SK-N-SH (cell line): ENCODE measurements at regions not wholly inside any gene's neighbourhood (a gene's known extent, or its start where the extent isn't known, plus 50 kb on each side); places are given as distances from the start of the nearest gene placed in this dataset.

Experiments used
- CTCF ChIA-PET: fragments of 300-600, 350-600 bp; formaldehyde crosslinking; extraction: SDS; loops from one replicate; lab custom pipeline; 2021; lab: Yijun Ruan, JAX
- POLR2A ChIA-PET: fragments of 350-600 bp; sonication (Branson Sonifier 250); formaldehyde crosslinking; extraction: SDS; loops from one replicate; lab custom pipeline; 2020; ENCODE audit warnings: antibody characterized with exemption, inconsistent platforms; lab: Yijun Ruan, JAX
- DNase-seq: peaks from one replicate; pipeline ENCODE4 v3.0.0; 2012
- H2AFZ ChIP-seq: fragments of 200-600 bp; sonication (generic); 2 replicates; pipeline ENCODE4 v1.8.1; 2016; ENCODE audit warnings: antibody characterized with exemption, mild to moderate bottlenecking, low read depth
- H3F3A ChIP-seq: fragments of 200-600 bp; sonication (generic); replicated peaks from 2 replicates; pipeline ENCODE3; 2016; ENCODE audit warnings: antibody characterized with exemption, mild to moderate bottlenecking; ENCODE audit not compliant: insufficient read depth
- H3K27ac ChIP-seq, 2 experiments: fragments of 200-500 bp in 1 of 2; fragments of 200-600 bp in 1 of 2; sonication (Bioruptor generic) in 1 of 2; sonication (generic), shearing (Covaris generic) in 1 of 2; 2 replicates each; pipeline versions ENCODE4 v1.5.1 to v1.6.1; 2014 to 2016; ENCODE audit warnings: low read depth in 2 of 2, inconsistent platforms in 1 of 2, low read length in 1 of 2, mild to moderate bottlenecking in 1 of 2, mixed read lengths in 1 of 2
- H3K27me3 ChIP-seq: fragments of 200-600 bp; sonication (generic), shearing (Covaris generic); 2 replicates; pipeline ENCODE4 v1.6.1; 2016; ENCODE audit warnings: mixed run types; ENCODE audit not compliant: insufficient read depth
- H3K36me3 ChIP-seq, 2 experiments: fragments of 200-500 bp in 1 of 2; fragments of 200-600 bp in 1 of 2; sonication (Bioruptor generic) in 1 of 2; sonication (generic) in 1 of 2; replicated peaks in 1 of 2; 2 replicates each; pipeline versions ENCODE3 to v1.5.1; 2014 to 2016; ENCODE audit warnings: low read length in 1 of 2, mild to moderate bottlenecking in 1 of 2; ENCODE audit not compliant: insufficient read depth in 2 of 2, control insufficient read depth in 1 of 2
- H3K4me1 ChIP-seq, 2 experiments: fragments of 200-500 bp in 1 of 2; fragments of 200-600 bp in 1 of 2; sonication (Bioruptor generic) in 1 of 2; sonication (generic), shearing (Covaris generic) in 1 of 2; 2 replicates each; pipeline versions ENCODE4 v1.5.1 to v1.6.1; 2014 to 2016; ENCODE audit warnings: low read depth in 1 of 2, low read length in 1 of 2, mixed run types in 1 of 2; ENCODE audit not compliant: insufficient read depth in 2 of 2, control insufficient read depth in 1 of 2
- H3K4me2 ChIP-seq: fragments of 200-600 bp; sonication (generic), shearing (Covaris generic); 2 replicates; pipeline ENCODE4 v1.6.1; 2017; ENCODE audit warnings: mixed run types
- H3K4me3 ChIP-seq, 2 experiments: fragments of 200-500 bp in 1 of 2; fragments of 200-600 bp in 1 of 2; sonication (Bioruptor generic) in 1 of 2; sonication (generic), shearing (Covaris generic) in 1 of 2; 2 replicates each; pipeline versions ENCODE4 v1.5.1 to v1.8.1; 2014 to 2016; ENCODE audit warnings: low read depth in 2 of 2, inconsistent platforms in 1 of 2, low read length in 1 of 2, mild to moderate bottlenecking in 1 of 2, mixed read lengths in 1 of 2, moderate library complexity in 1 of 2
- H3K79me2 ChIP-seq: fragments of 200-600 bp; sonication (generic); 2 replicates; pipeline ENCODE4 v1.8.1; 2017; ENCODE audit warnings: mild to moderate bottlenecking; ENCODE audit not compliant: insufficient read depth
- H3K9ac ChIP-seq: fragments of 200-600 bp; sonication (generic); 2 replicates; pipeline ENCODE4 v1.6.1; 2017; ENCODE audit warnings: mixed run types
- H3K9me2 ChIP-seq: fragments of 200-600 bp; sonication (generic); 2 replicates; pipeline ENCODE4 v1.6.1; 2017; ENCODE audit warnings: mixed run types
- H3K9me3 ChIP-seq: fragments of 200-600 bp; sonication (generic); 2 replicates; pipeline ENCODE4 v1.6.1; 2017; ENCODE audit warnings: mixed run types, mild to moderate bottlenecking, moderate library complexity
- H4K20me1 ChIP-seq: fragments of 200-600 bp; sonication (generic); 2 replicates; pipeline ENCODE4 v1.6.1; 2017; ENCODE audit warnings: mild to moderate bottlenecking, mixed run types; ENCODE audit not compliant: insufficient read depth
- EP300 ChIP-seq, 2 experiments: IDR thresholded peaks; 2 replicates each; pipeline versions ENCODE4 v1.4.0 to v1.6.1; 2012; ENCODE audit warnings: borderline replicate concordance in 1 of 2, low read depth in 1 of 2, low read length in 1 of 2
- FOXJ3 ChIP-seq: sonication (generic); formaldehyde crosslinking; IDR thresholded peaks from 2 replicates; pipeline ENCODE4 v1.5.1; 2020; ENCODE audit warnings: mild to moderate bottlenecking, missing genetic modification reagents
- FOXM1 ChIP-seq: IDR thresholded peaks from 2 replicates; pipeline ENCODE4 v1.4.0; 2012; ENCODE audit warnings: low read depth, mild to moderate bottlenecking
- GATA2 ChIP-seq: sonication (generic); formaldehyde crosslinking; IDR thresholded peaks from 2 replicates; pipeline ENCODE4 v1.5.0; 2020; ENCODE audit warnings: mild to moderate bottlenecking, missing genetic modification reagents
- JUND ChIP-seq: IDR thresholded peaks from 2 replicates; pipeline ENCODE4 v1.4.0; 2012
- MXI1 ChIP-seq: IDR thresholded peaks from 2 replicates; pipeline ENCODE4 v1.6.1; 2012; ENCODE audit warnings: mild to moderate bottlenecking, low read depth, low read length, improper control_type of control experiment
- REST ChIP-seq: IDR thresholded peaks from 2 replicates; pipeline ENCODE4 v1.6.1; 2012; ENCODE audit warnings: mild to moderate bottlenecking, low read depth, low read length, moderate library complexity
- RXRA ChIP-seq: IDR thresholded peaks from 2 replicates; pipeline ENCODE4 v1.4.0; 2012; ENCODE audit warnings: low read depth, mild to moderate bottlenecking, borderline replicate concordance
- TAF1 ChIP-seq: IDR thresholded peaks from 2 replicates; pipeline ENCODE4 v1.6.1; 2012; ENCODE audit warnings: low read depth, mild to moderate bottlenecking, low read length, moderate library complexity, borderline replicate concordance
- TCF12 ChIP-seq: IDR thresholded peaks from 2 replicates; pipeline ENCODE4 v1.4.0; 2012
- USF2 ChIP-seq: fragments of 150-350 bp; IDR thresholded peaks from 2 replicates; pipeline ENCODE4 v1.6.1; 2017; ENCODE audit warnings: antibody characterized with exemption, low read length, low read depth, borderline replicate concordance
- WGBS: methylation state at CpG from one replicate; pipeline ENCODE4 v1.1.6; 2017; ENCODE audit warnings: low lambda C conversion rate; 5-methylcytosine and 5-hydroxymethylcytosine counted together
- TF ChIP-seq, protein P1 (sequence below): fragments of 150-350 bp; IDR thresholded peaks from 2 replicates; pipeline ENCODE4 v1.6.1; 2016; ENCODE audit warnings: mild to moderate bottlenecking, low read depth, low read length
- TF ChIP-seq, protein P2 (sequence below): IDR thresholded peaks from 2 replicates; pipeline ENCODE4 v1.4.0; 2012; ENCODE audit warnings: low read depth, borderline replicate concordance

DNA sequence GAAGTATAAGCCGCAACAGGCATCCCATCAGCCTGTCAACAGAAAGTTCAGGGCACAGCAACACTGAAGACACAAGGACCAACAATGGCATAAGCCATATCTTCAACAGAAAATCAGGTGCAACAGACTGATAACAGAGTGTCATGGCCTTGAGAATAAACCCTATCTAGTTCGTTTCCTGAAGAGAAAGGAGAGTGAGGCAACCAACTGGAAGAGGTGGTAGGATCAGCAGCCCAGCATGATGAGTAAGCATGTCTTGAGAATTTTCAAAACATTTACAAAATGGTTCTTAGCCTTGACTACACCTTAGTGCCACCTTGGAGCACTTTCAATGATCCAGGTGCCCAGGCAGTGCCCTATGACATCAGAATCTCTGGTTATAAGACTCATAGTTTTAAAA is 290.2 kb upstream of the SEMA3C start:
- WGBS: 86% methylated on average over 2 of the region's 2 CpGs
- CTCF ChIA-PET: interaction anchor here (0.9 to 2.0 kb wide), 3 partner anchors 8 to 289 kb away, joined by 3 to 6 read pairs (median 5); no protein-coding TSS in a partner anchor
- H3K27me3 ChIP-seq: no peaks in the 10 kb centered on the region
- no peaks in the 10 kb centered on the region for H3K9me3 ChIP-seq
- H3K27ac ChIP-seq: no peak overlapping the region
- TF ChIP-seq FOXJ3 (CRISPR knock-in tag) (no peak), TAF1 (no peak), TCF12 (no peak), JUND (no peak), USF2 (no peak), MXI1 (no peak), GATA2 (CRISPR knock-in tag) (no peak), EP300 (IDR thresholded peaks at IDR 0.05; ENCODE audit: borderline replicate concordance in 1 of 2, low read depth in 1 of 2, low read length in 1 of 2) (no peak), RXRA (no peak), FOXM1 (no peak), REST (no peak)
- TF ChIP-seq, protein P1, sequence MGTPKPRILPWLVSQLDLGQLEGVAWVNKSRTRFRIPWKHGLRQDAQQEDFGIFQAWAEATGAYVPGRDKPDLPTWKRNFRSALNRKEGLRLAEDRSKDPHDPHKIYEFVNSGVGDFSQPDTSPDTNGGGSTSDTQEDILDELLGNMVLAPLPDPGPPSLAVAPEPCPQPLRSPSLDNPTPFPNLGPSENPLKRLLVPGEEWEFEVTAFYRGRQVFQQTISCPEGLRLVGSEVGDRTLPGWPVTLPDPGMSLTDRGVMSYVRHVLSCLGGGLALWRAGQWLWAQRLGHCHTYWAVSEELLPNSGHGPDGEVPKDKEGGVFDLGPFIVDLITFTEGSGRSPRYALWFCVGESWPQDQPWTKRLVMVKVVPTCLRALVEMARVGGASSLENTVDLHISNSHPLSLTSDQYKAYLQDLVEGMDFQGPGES: no peak
- TF ChIP-seq, protein P2, sequence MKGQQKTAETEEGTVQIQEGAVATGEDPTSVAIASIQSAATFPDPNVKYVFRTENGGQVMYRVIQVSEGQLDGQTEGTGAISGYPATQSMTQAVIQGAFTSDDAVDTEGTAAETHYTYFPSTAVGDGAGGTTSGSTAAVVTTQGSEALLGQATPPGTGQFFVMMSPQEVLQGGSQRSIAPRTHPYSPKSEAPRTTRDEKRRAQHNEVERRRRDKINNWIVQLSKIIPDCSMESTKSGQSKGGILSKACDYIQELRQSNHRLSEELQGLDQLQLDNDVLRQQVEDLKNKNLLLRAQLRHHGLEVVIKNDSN: no peak
- DNase-seq: no peak
- H3K79me2 ChIP-seq: no peaks in the 10 kb centered on the region
- H3K9me2 ChIP-seq: no peaks in the 10 kb centered on the region
- no peaks in the 10 kb centered on the region for H4K20me1 ChIP-seq
- H3F3A ChIP-seq: peaks cover 8% of the 10 kb centered on the region
- no peak overlapping the region for H3K9ac ChIP-seq
- H3K4me1 ChIP-seq: peaks cover 4 to 16% of the 10 kb centered on the region in 2 experiments
- H3K4me3 ChIP-seq: no peak overlapping the region
- H3K4me2 ChIP-seq: no peak overlapping the region
- H2AFZ ChIP-seq: no peak overlapping the region
- POLR2A ChIA-PET: no interaction called here
- no peaks in the 10 kb centered on the region for H3K36me3 ChIP-seq
